WTC11 (cell line): ENCODE measurements at regions not wholly inside any gene's neighbourhood (a gene's known extent, or its start where the extent isn't known, plus 50 kb on each side); places are given as distances from the start of the nearest gene placed in this dataset.

Source experiments
- ATAC-seq: fragments of 200-7000 bp; cut with Tn5 transposase; 2 replicates; pipeline ENCODE4 v1.10.0; 2021; ENCODE audit warnings: mild to moderate bottlenecking, moderate library complexity
- CTCF ChIA-PET: fragments of 300-600 bp; sonication (Branson Sonifier 250); formaldehyde crosslinking; loops from one replicate; lab custom pipeline; 2021; ENCODE audit warnings: antibody characterized with exemption; lab: Charles Lee
- POLR2A ChIA-PET: fragments of 350-600 bp; sonication (Branson Sonifier 250); formaldehyde crosslinking; loops from one replicate; lab custom pipeline; 2021; ENCODE audit warnings: antibody characterized with exemption; lab: Charles Lee
- DNase-seq: peaks from one replicate; pipeline ENCODE4 v3.0.0; 2021; ENCODE audit warnings: low spot score
- H3K27ac Mint-ChIP-seq: 2 replicates; pipeline ENCODE4 v1.8.0; 2021; ENCODE audit warnings: mixed read lengths
- H3K27me3 Mint-ChIP-seq: 2 replicates; pipeline ENCODE4 v1.8.0; 2021; ENCODE audit warnings: low read depth, mild to moderate bottlenecking, moderate library complexity, mixed read lengths
- H3K36me3 Mint-ChIP-seq: 2 replicates; pipeline ENCODE4 v1.8.0; 2021; ENCODE audit warnings: mixed read lengths
- H3K4me1 Mint-ChIP-seq: 2 replicates; pipeline ENCODE4 v1.8.0; 2022; ENCODE audit warnings: mixed read lengths
- H3K4me3 Mint-ChIP-seq: 2 replicates; pipeline ENCODE4 v1.8.0; 2021; ENCODE audit warnings: mild to moderate bottlenecking, moderate library complexity, mixed read lengths
- H3K9me3 Mint-ChIP-seq: 2 replicates; pipeline ENCODE4 v1.8.0; 2021; ENCODE audit warnings: mixed read lengths
- GABPB1 ChIP-seq: sonication (generic); formaldehyde crosslinking; IDR thresholded peaks from 2 replicates; pipeline ENCODE4 v1.8.1; 2023; ENCODE audit warnings: mild to moderate bottlenecking, missing genetic modification reagents
- NFYB ChIP-seq: sonication (generic); formaldehyde crosslinking; conservative IDR thresholded peaks from 2 replicates; pipeline ENCODE4 v1.8.0; 2022; ENCODE audit warnings: low read depth, missing genetic modification reagents
- NR1H2 ChIP-seq: sonication (generic); formaldehyde crosslinking; IDR thresholded peaks from 2 replicates; pipeline ENCODE4 v1.9.0; 2021; ENCODE audit warnings: mild to moderate bottlenecking, moderate library complexity, missing genetic modification reagents
- PRRX2 ChIP-seq: fragments of 250-450 bp; sonication (Bioruptor Pico); IDR thresholded peaks from 2 replicates; pipeline ENCODE4 v1.8.0; 2021; ENCODE audit warnings: mild to moderate bottlenecking
- RELA ChIP-seq: sonication (generic); formaldehyde crosslinking; IDR thresholded peaks from 2 replicates; pipeline ENCODE4 v1.8.1; 2022; ENCODE audit warnings: missing genetic modification reagents, mild to moderate bottlenecking, borderline replicate concordance
- SMAD3 ChIP-seq: sonication (generic); formaldehyde crosslinking; IDR thresholded peaks from 2 replicates; pipeline ENCODE4 v1.8.0; 2022; ENCODE audit warnings: missing genetic modification reagents, mild to moderate bottlenecking, borderline replicate concordance
- SOX15 ChIP-seq: fragments of 250-450 bp; sonication (Bioruptor Pico); IDR thresholded peaks from 2 replicates; pipeline ENCODE4 v1.9.0; 2021; ENCODE audit warnings: mild to moderate bottlenecking
- STAT6 ChIP-seq: sonication (generic); formaldehyde crosslinking; conservative IDR thresholded peaks from 2 replicates; pipeline ENCODE4 v1.8.1; 2023; ENCODE audit warnings: mild to moderate bottlenecking, low read depth, missing genetic modification reagents, moderate library complexity
- ZBTB21 ChIP-seq: sonication (generic); formaldehyde crosslinking; IDR thresholded peaks from 2 replicates; pipeline ENCODE4 v1.8.1; 2023; ENCODE audit warnings: mild to moderate bottlenecking, missing genetic modification reagents, borderline replicate concordance
- ZNF512 ChIP-seq: sonication (generic); formaldehyde crosslinking; IDR thresholded peaks from 2 replicates; pipeline ENCODE4 v1.8.1; 2022; ENCODE audit warnings: missing genetic modification reagents, borderline replicate concordance
- ZNF532 ChIP-seq: fragments of 250-450 bp; sonication (Bioruptor Pico); IDR thresholded peaks from 2 replicates; pipeline ENCODE4 v1.9.0; 2021; ENCODE audit warnings: mild to moderate bottlenecking, borderline replicate concordance
- TF ChIP-seq, protein P1 (sequence below): fragments of 200-600 bp; IDR thresholded peaks from 2 replicates; pipeline ENCODE4 v1.8.0; 2022; ENCODE audit warnings: antibody characterized with exemption
- TF ChIP-seq, protein P2 (sequence below): sonication (generic); formaldehyde crosslinking; IDR thresholded peaks from 2 replicates; pipeline ENCODE4 v1.8.1; 2022; ENCODE audit warnings: low read depth, mild to moderate bottlenecking, moderate library complexity, missing genetic modification reagents, borderline replicate concordance
- TF ChIP-seq, protein P3 (sequence below): sonication (generic); formaldehyde crosslinking; IDR thresholded peaks from 2 replicates; pipeline ENCODE4 v1.8.1; 2023; ENCODE audit warnings: mild to moderate bottlenecking, missing genetic modification reagents, moderate library complexity

- TF ChIP-seq SMAD3 (CRISPR knock-in tag) = no peak
- TF ChIP-seq NR1H2 (CRISPR knock-in tag) = no peak
- TF ChIP-seq ZNF512 (CRISPR knock-in tag) = no peak
Observed at GRCh38 chr2:187879491-187879890, 325.3 kb upstream of the TFPI start (continued).

GRCh38 chr2:187884003-187884402, 329.8 kb upstream of the TFPI start:
- no peak for ATAC-seq
- Mint-ChIP-seq H3K27ac (no peak overlapping the region), H3K4me1 (peaks cover 16% of the 10 kb centered on the region), H3K9me3 (peaks cover 11% of the 10 kb centered on the region), H3K27me3 (no peaks in the 10 kb centered on the region), H3K4me3 (no peak overlapping the region), H3K36me3 (no peaks in the 10 kb centered on the region)
- DNase-seq = no peak
- CTCF ChIA-PET = no interaction called here
- TF ChIP-seq SOX15 (CRISPR knock-in tag) (no peak), NFYB (CRISPR knock-in tag) (no peak), RELA (no peak), ZBTB21 (no peak), GABPB1 (no peak), ZNF532 (CRISPR knock-in tag) (no peak), PRRX2 (CRISPR knock-in tag) (no peak), STAT6 (CRISPR knock-in tag) (no peak)
- TF ChIP-seq, protein P1, sequence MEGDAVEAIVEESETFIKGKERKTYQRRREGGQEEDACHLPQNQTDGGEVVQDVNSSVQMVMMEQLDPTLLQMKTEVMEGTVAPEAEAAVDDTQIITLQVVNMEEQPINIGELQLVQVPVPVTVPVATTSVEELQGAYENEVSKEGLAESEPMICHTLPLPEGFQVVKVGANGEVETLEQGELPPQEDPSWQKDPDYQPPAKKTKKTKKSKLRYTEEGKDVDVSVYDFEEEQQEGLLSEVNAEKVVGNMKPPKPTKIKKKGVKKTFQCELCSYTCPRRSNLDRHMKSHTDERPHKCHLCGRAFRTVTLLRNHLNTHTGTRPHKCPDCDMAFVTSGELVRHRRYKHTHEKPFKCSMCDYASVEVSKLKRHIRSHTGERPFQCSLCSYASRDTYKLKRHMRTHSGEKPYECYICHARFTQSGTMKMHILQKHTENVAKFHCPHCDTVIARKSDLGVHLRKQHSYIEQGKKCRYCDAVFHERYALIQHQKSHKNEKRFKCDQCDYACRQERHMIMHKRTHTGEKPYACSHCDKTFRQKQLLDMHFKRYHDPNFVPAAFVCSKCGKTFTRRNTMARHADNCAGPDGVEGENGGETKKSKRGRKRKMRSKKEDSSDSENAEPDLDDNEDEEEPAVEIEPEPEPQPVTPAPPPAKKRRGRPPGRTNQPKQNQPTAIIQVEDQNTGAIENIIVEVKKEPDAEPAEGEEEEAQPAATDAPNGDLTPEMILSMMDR = no peak
- TF ChIP-seq, protein P2, sequence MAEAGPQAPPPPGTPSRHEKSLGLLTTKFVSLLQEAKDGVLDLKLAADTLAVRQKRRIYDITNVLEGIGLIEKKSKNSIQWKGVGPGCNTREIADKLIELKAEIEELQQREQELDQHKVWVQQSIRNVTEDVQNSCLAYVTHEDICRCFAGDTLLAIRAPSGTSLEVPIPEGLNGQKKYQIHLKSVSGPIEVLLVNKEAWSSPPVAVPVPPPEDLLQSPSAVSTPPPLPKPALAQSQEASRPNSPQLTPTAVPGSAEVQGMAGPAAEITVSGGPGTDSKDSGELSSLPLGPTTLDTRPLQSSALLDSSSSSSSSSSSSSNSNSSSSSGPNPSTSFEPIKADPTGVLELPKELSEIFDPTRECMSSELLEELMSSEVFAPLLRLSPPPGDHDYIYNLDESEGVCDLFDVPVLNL = no peak
- TF ChIP-seq, protein P3, sequence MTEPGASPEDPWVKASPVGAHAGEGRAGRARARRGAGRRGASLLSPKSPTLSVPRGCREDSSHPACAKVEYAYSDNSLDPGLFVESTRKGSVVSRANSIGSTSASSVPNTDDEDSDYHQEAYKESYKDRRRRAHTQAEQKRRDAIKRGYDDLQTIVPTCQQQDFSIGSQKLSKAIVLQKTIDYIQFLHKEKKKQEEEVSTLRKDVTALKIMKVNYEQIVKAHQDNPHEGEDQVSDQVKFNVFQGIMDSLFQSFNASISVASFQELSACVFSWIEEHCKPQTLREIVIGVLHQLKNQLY (CRISPR knock-in tag) = no peak
- POLR2A ChIA-PET = no interaction called here
